EH (cell line): ENCODE measurements at regions not wholly inside any gene's neighbourhood (a gene's known extent, or its start where the extent isn't known, plus 50 kb on each side); places are given as distances from the start of the nearest gene placed in this dataset.
"Not testable (repeated sequence)": the region's sequence is repeated elsewhere in the genome, so short reads cannot be mapped to it uniquely, and the experiment has no call there.

Source experiments
- DNase-seq: peaks from one replicate; pipeline ENCODE4 v3.0.0-alpha.2; 2015; ENCODE audit warnings: low read depth

- DNase-seq, result peak; percentile 37
Observed at GRCh38 chr3:38966811-38967692, 84.7 kb downstream of the SCN11A start.

GRCh38 chr3:38964646-38965045 is 87.1 kb downstream of the SCN11A start:
- DNase-seq, result peak; percentile 29

GRCh38 chr3:38964204-38964603 is 87.5 kb downstream of the SCN11A start:
- no peak for DNase-seq

GRCh38 chr3:38960953-38961622 is 90.7 kb downstream of the SCN11A start:
- peak; percentile 60 for DNase-seq

- peak; percentile 14 for DNase-seq
Observed at GRCh38 chr3:38960042-38960622, 91.6 kb downstream of the SCN11A start.

GRCh38 chr3:38958026-38958720 is 93.6 kb downstream of the SCN11A start:
- DNase-seq, result no peak

GRCh38 chr3:38957296-38957695 is 94.4 kb downstream of the SCN11A start:
- DNase-seq, result peak; percentile 9

GRCh38 chr3:38952721-38953120 is 99.0 kb downstream of the SCN11A start:
- no peak for DNase-seq

- not testable (repeated sequence) for DNase-seq
Observed at GRCh38 chr3:38951167-38951566, 100.6 kb downstream of the SCN11A start.

GRCh38 chr3:38950581-38950980 is 101.2 kb downstream of the SCN11A start:
- no peak for DNase-seq

- DNase-seq, result no peak
Observed at GRCh38 chr3:38949994-38950393, 101.8 kb downstream of the SCN11A start.

- no peak for DNase-seq
Observed at GRCh38 chr3:38940394-38940793, 111.3 kb downstream of the SCN11A start.

GRCh38 chr3:38925351-38925750 is 109.3 kb upstream of the SCN10A start:
- no peak for DNase-seq

GRCh38 chr3:38916706-38917105 is 100.7 kb upstream of the SCN10A start:
- DNase-seq, result peak; percentile 60

- peak; percentile 35 for DNase-seq
Observed at GRCh38 chr3:38907426-38907825, 91.4 kb upstream of the SCN10A start.

GRCh38 chr3:38890426-38890825 is 74.4 kb upstream of the SCN10A start:
- DNase-seq, result no peak

GRCh38 chr3:38878646-38879045 is 62.6 kb upstream of the SCN10A start:
- DNase-seq, result no peak
